GM12873 (cell line): ENCODE measurements at regions not wholly inside any gene's neighbourhood (a gene's known extent, or its start where the extent isn't known, plus 50 kb on each side); places are given as distances from the start of the nearest gene placed in this dataset.

Experiments
- TF ChIP-seq, protein P1 (sequence below): IDR thresholded peaks from 2 replicates; pipeline ENCODE4 v1.5.1; 2012; ENCODE audit warnings: low read depth, mild to moderate bottlenecking, moderate library complexity, low read length, control low read depth; ENCODE audit not compliant: insufficient read depth; ENCODE audit errors: missing control alignments

- TF ChIP-seq, protein P1, sequence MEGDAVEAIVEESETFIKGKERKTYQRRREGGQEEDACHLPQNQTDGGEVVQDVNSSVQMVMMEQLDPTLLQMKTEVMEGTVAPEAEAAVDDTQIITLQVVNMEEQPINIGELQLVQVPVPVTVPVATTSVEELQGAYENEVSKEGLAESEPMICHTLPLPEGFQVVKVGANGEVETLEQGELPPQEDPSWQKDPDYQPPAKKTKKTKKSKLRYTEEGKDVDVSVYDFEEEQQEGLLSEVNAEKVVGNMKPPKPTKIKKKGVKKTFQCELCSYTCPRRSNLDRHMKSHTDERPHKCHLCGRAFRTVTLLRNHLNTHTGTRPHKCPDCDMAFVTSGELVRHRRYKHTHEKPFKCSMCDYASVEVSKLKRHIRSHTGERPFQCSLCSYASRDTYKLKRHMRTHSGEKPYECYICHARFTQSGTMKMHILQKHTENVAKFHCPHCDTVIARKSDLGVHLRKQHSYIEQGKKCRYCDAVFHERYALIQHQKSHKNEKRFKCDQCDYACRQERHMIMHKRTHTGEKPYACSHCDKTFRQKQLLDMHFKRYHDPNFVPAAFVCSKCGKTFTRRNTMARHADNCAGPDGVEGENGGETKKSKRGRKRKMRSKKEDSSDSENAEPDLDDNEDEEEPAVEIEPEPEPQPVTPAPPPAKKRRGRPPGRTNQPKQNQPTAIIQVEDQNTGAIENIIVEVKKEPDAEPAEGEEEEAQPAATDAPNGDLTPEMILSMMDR, result no peak
Measured at GRCh38 chr12:93170928-93171327, 206.8 kb upstream of the NUDT4 start.

DNA sequence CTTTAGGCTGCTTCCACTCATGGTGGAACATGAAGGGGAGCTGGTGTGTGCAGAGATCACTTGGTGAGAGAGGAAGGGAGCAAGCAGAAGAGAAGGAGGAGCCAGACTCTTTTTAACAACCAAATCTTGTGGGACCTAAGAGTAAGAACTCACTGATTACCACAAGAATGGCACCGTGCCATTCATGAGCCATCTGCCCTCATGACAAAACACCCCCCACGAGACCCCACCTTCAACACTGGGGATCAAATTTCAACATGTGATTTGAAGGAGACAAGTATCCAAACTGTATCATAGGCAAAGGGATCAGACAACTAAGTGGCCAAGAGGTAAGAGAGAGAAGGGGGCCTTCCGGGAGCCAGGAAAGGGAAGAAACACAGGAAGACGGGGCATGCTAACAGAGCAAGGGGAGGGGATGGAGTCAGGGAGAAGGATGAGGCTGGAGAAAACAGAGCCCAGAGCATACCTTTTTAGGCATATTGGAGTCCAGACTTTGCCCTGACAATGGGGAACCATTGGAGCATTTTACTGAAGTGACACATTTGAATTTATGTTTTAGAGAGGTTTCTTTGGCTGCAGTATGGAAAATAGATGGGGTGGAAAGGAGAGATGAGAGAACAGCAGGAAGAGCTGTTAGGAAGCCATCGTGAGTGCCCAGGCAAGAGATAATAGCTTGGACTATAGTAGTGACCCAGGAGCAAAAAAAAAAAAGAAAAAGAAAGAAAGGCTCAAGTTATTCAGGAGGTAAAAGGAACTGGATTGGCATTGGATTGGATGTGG lies 204.4 kb upstream of the NUDT4 start:
- TF ChIP-seq, protein P1, result no peak

DNA sequence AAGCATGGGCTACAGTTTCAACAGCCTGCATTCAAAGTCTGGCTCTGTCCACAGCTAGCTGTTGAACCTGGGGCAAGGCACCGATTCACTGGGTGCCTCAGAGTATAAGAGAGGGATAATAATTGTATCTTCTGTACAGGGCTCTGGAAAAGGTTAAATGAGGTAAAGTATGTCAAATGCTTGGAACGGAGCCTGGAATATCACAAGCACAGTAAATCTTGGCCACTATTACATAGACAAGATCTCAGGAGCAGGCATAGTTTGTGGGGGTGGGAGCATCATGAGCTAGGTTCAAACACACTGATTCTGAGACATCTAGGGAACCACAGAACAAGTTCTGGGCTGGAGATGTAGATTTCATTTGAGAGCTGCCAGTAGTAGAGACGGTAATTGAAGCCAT lies 203.7 kb upstream of the NUDT4 start:
- TF ChIP-seq, protein P1, result no peak

DNA sequence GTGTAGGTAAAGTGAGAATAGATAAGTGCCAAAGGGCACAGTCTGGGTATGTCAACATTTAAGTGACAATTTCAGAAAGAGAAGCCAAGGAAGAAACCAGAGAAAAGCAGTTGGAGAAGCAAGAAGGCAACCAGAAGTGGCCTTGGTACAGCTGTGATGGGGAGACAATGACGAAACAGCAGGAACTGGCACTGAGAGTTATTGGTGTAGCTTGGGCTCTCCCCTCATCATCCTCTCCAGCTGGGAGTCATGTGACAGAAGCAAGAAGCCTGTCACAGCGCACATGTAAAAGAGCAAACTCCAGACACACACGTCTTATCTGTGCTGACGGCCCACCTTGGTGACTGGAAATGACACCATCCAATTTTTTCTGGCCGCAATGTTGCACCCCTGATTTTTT lies 203.3 kb upstream of the NUDT4 start:
- TF ChIP-seq, protein P1, result no peak

GRCh38 chr12:93176165-93176564 lies 201.6 kb upstream of the NUDT4 start:
- TF ChIP-seq, protein P1, result no peak

DNA sequence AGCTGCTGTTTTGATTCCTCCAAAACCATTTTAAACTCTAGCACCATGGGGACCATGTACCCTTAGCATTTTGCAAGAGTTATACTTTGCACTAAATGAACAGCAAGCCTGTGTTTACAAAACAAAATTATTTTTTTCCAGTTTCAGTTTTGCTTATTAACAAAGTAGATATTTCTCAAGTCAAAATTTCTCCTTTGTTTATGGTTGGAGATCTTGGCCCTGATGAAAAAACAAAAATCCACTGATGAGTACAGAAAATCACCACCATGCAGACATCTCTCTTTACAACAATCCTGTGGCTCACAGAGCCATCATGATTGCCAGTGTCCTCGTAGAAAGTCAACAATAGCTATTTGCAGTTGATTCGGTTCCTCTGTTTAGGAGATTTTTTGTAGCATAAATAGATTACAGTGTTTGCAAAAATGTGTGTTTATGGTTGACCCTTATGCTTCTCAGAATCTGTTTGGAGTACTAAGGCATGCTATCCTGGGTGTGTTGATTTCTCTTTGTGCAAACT lies 201.1 kb upstream of the NUDT4 start:
- TF ChIP-seq, protein P1, result no peak

DNA sequence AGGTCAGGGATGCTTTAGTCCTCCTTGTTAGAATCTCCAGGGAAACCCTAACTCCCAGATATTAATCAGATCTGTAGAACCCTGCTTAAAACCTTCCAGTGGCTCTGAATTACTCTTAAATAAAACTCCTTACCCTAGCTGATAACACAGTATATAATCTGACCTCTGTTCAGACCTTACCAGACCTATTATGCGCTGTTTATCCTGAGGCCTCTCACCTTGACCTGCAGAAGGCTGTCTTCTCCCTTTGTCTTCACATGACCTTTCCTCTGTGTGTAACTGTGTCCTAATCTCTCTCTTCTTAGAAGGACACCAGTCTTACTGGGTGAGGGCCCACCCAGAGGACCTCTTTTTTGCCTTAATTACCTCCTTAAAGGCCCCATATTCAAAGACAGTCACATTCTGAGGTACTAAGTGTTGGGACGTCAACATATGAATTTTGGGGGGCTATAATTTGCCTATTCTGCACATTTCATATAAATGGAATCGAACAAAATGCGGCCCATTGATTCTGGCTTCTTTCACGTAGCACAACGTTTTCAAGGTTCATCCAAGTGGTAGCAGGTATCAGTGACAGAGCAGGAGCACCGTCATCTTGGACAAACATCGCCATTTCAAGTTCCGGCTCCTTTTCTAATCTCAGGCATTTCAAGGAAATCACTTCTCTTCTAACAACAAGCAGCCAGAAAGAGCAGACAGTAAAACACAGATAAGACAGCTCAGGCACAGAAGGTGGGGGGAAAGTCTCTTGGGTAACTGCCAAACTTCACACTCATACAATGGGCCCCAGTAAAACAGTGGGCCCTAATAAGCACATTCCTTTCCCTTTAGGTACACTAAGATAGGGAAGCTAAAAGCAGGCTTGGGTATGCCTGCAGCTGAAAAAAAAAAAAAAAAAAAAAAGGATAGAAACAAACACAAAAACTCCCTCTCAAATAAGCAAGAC lies 200.2 kb upstream of the NUDT4 start:
- TF ChIP-seq, protein P1, result no peak
